H1 (cell line): ENCODE measurements at regions not wholly inside any gene's neighbourhood (a gene's known extent, or its start where the extent isn't known, plus 50 kb on each side); places are given as distances from the start of the nearest gene placed in this dataset.

Experiments used
- CBX5 ChIP-seq: fragments of 300-800, 300-1000 bp; sonication (generic); IDR thresholded peaks from 2 replicates; pipeline ENCODE4 v1.7.1; 2016; ENCODE audit warnings: antibody characterized with exemption, low read length, low read depth
- CEBPB ChIP-seq: IDR thresholded peaks from 2 replicates; pipeline ENCODE4 v1.6.1; 2012; ENCODE audit warnings: low read depth, low read length
- CREB1 ChIP-seq: IDR thresholded peaks from 2 replicates; pipeline ENCODE4 v1.6.1; 2012; ENCODE audit warnings: inconsistent platforms
- EGR1 ChIP-seq: IDR thresholded peaks from 2 replicates; pipeline ENCODE4 v1.6.1; 2011; ENCODE audit warnings: low read depth, low read length, borderline replicate concordance
- FOSL1 ChIP-seq: IDR thresholded peaks from 2 replicates; pipeline ENCODE4 v1.6.1; 2011; ENCODE audit warnings: mild to moderate bottlenecking, low read depth, low read length, moderate library complexity; ENCODE audit not compliant: insufficient read depth
- POLR2A ChIP-seq, 2 experiments: IDR thresholded peaks; 1 replicate in 1 of 2; 2 replicates in 1 of 2; pipeline ENCODE4 v1.6.1; 2011; ENCODE audit warnings: low read depth in 2 of 2, low read length in 2 of 2, mild to moderate bottlenecking in 2 of 2; ENCODE audit errors: control extremely low read depth in 1 of 2
- RAD21 ChIP-seq, 2 experiments: IDR thresholded peaks in 1 of 2; conservative IDR thresholded peaks in 1 of 2; 2 replicates each; pipeline ENCODE4 v1.6.1; 2011; ENCODE audit warnings: low read depth in 2 of 2, low read length in 2 of 2, improper control_type of control experiment in 1 of 2, inconsistent platforms in 1 of 2, mild to moderate bottlenecking in 1 of 2, moderate library complexity in 1 of 2
- SIRT6 ChIP-seq: IDR thresholded peaks from one replicate; pipeline ENCODE4 v1.7.1; 2012; ENCODE audit warnings: low read length, inconsistent platforms
- SP1 ChIP-seq: IDR thresholded peaks from 2 replicates; pipeline ENCODE4 v1.6.1; 2011; ENCODE audit warnings: low read depth, low read length
- SRF ChIP-seq: IDR thresholded peaks from 2 replicates; pipeline ENCODE4 v1.6.1; 2011; ENCODE audit warnings: mild to moderate bottlenecking, low read depth, low read length, moderate library complexity
- SUZ12 ChIP-seq: fragments of 200-600 bp; sonication (generic); IDR thresholded peaks from 2 replicates; pipeline ENCODE4 v1.6.1; 2012; ENCODE audit warnings: mild to moderate bottlenecking, inconsistent platforms, low read length, moderate library complexity, mixed read lengths
- TAF7 ChIP-seq: optimal IDR thresholded peaks from 2 replicates; pipeline ENCODE3; 2011; ENCODE audit warnings: low read depth, mild to moderate bottlenecking, inconsistent platforms, low read length, moderate library complexity, borderline replicate concordance
- YY1 ChIP-seq: IDR thresholded peaks from 2 replicates; pipeline ENCODE4 v1.6.1; 2011; ENCODE audit warnings: low read depth, mild to moderate bottlenecking, low read length
- TF ChIP-seq, protein P1 (sequence below): fragments of 300-600 bp; sonication (generic); IDR thresholded peaks from 2 replicates; pipeline ENCODE4 v1.7.1; 2012; ENCODE audit warnings: low read length, moderate library complexity, mild to moderate bottlenecking, inconsistent platforms; ENCODE audit not compliant: insufficient replicate concordance

DNA sequence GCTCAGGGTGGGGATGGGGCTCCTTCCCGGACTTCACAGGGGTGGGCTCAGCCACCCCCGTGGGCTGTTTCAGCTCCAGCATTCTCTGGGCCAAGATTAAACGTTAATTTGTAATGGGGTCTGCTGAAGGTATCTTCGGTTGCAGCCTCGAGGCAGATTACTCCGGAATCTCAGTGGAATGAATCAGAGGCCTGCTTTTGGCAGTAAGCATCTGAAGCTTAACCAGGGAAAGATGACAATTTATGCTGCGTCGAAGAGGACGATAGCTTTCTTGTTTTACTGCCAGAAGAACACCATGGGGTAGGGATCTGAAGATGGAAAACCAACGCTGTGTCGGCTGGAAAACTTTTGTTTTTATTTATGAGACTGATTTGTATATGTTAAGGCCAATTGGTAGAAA, 129.2 kb upstream of the MSX1 start (continued):
- TF ChIP-seq, protein P1, sequence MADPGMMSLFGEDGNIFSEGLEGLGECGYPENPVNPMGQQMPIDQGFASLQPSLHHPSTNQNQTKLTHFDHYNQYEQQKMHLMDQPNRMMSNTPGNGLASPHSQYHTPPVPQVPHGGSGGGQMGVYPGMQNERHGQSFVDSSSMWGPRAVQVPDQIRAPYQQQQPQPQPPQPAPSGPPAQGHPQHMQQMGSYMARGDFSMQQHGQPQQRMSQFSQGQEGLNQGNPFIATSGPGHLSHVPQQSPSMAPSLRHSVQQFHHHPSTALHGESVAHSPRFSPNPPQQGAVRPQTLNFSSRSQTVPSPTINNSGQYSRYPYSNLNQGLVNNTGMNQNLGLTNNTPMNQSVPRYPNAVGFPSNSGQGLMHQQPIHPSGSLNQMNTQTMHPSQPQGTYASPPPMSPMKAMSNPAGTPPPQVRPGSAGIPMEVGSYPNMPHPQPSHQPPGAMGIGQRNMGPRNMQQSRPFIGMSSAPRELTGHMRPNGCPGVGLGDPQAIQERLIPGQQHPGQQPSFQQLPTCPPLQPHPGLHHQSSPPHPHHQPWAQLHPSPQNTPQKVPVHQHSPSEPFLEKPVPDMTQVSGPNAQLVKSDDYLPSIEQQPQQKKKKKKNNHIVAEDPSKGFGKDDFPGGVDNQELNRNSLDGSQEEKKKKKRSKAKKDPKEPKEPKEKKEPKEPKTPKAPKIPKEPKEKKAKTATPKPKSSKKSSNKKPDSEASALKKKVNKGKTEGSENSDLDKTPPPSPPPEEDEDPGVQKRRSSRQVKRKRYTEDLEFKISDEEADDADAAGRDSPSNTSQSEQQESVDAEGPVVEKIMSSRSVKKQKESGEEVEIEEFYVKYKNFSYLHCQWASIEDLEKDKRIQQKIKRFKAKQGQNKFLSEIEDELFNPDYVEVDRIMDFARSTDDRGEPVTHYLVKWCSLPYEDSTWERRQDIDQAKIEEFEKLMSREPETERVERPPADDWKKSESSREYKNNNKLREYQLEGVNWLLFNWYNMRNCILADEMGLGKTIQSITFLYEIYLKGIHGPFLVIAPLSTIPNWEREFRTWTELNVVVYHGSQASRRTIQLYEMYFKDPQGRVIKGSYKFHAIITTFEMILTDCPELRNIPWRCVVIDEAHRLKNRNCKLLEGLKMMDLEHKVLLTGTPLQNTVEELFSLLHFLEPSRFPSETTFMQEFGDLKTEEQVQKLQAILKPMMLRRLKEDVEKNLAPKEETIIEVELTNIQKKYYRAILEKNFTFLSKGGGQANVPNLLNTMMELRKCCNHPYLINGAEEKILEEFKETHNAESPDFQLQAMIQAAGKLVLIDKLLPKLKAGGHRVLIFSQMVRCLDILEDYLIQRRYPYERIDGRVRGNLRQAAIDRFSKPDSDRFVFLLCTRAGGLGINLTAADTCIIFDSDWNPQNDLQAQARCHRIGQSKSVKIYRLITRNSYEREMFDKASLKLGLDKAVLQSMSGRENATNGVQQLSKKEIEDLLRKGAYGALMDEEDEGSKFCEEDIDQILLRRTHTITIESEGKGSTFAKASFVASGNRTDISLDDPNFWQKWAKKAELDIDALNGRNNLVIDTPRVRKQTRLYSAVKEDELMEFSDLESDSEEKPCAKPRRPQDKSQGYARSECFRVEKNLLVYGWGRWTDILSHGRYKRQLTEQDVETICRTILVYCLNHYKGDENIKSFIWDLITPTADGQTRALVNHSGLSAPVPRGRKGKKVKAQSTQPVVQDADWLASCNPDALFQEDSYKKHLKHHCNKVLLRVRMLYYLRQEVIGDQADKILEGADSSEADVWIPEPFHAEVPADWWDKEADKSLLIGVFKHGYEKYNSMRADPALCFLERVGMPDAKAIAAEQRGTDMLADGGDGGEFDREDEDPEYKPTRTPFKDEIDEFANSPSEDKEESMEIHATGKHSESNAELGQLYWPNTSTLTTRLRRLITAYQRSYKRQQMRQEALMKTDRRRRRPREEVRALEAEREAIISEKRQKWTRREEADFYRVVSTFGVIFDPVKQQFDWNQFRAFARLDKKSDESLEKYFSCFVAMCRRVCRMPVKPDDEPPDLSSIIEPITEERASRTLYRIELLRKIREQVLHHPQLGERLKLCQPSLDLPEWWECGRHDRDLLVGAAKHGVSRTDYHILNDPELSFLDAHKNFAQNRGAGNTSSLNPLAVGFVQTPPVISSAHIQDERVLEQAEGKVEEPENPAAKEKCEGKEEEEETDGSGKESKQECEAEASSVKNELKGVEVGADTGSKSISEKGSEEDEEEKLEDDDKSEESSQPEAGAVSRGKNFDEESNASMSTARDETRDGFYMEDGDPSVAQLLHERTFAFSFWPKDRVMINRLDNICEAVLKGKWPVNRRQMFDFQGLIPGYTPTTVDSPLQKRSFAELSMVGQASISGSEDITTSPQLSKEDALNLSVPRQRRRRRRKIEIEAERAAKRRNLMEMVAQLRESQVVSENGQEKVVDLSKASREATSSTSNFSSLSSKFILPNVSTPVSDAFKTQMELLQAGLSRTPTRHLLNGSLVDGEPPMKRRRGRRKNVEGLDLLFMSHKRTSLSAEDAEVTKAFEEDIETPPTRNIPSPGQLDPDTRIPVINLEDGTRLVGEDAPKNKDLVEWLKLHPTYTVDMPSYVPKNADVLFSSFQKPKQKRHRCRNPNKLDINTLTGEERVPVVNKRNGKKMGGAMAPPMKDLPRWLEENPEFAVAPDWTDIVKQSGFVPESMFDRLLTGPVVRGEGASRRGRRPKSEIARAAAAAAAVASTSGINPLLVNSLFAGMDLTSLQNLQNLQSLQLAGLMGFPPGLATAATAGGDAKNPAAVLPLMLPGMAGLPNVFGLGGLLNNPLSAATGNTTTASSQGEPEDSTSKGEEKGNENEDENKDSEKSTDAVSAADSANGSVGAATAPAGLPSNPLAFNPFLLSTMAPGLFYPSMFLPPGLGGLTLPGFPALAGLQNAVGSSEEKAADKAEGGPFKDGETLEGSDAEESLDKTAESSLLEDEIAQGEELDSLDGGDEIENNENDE, result no peak
- no peak for TF ChIP-seq SRF
- TF ChIP-seq TAF7, result no peak
- no peak for TF ChIP-seq CREB1
- TF ChIP-seq FOSL1, result no peak
- TF ChIP-seq POLR2A (IDR thresholded peaks at IDR 0.05; ENCODE audit: control extremely low read depth in 1 of 2, low read depth in 2 of 2, low read length in 2 of 2), result no peak
- no peak for TF ChIP-seq EGR1
- TF ChIP-seq CBX5, result no peak
- no peak for TF ChIP-seq YY1
- no peak for TF ChIP-seq SP1
- TF ChIP-seq SUZ12, result no peak
- no peak for TF ChIP-seq SIRT6
- no peak for TF ChIP-seq CEBPB
- TF ChIP-seq RAD21 (IDR thresholded peaks at IDR 0.05 in 1 of 2, conservative IDR thresholded peaks at IDR 0.05 in 1 of 2; ENCODE audit: low read depth in 2 of 2, low read length in 2 of 2), result no peak
